ENCODE measurements at regions not wholly inside any gene's neighbourhood (a gene's known extent, or its start where the extent isn't known, plus 50 kb on each side); places are given as distances from the start of the nearest gene placed in this dataset.

DNA sequence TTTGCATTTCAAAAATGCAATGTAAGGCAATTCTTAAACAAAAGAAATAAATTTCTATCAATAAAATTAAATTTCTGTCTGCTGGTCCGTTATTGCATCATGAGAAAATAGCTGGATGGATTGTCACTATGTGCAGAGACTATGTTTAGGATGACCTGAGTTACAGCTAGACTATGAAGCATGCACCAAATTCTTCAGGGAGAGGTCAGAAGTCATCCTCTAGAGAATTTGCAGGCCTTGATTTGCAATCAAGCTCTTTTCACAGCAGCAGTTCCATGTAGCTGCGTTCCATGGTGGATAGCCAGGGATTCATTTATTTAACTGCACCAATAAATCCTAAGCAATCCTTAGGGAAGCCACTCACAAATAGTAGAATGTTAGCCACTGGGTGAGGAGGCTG lies 253.7 kb downstream of the MSRB3 start:
- TF ChIP-seq, protein P1, sequence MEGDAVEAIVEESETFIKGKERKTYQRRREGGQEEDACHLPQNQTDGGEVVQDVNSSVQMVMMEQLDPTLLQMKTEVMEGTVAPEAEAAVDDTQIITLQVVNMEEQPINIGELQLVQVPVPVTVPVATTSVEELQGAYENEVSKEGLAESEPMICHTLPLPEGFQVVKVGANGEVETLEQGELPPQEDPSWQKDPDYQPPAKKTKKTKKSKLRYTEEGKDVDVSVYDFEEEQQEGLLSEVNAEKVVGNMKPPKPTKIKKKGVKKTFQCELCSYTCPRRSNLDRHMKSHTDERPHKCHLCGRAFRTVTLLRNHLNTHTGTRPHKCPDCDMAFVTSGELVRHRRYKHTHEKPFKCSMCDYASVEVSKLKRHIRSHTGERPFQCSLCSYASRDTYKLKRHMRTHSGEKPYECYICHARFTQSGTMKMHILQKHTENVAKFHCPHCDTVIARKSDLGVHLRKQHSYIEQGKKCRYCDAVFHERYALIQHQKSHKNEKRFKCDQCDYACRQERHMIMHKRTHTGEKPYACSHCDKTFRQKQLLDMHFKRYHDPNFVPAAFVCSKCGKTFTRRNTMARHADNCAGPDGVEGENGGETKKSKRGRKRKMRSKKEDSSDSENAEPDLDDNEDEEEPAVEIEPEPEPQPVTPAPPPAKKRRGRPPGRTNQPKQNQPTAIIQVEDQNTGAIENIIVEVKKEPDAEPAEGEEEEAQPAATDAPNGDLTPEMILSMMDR (IDR thresholded peaks at IDR 0.05) = no peak
- TF ChIP-seq CEBPB (IDR thresholded peaks at IDR 0.05) (no peak), EP300 (IDR thresholded peaks at IDR 0.05) (no peak), MYC (IDR thresholded peaks at IDR 0.05; ENCODE audit: borderline replicate concordance, low read length) (no peak), CBX2 (IDR thresholded peaks at IDR 0.05; ENCODE audit: borderline replicate concordance, low read depth) (no peak), POLR2A (IDR thresholded peaks at IDR 0.05; ENCODE audit: low read length) (no peak), MAX (IDR thresholded peaks at IDR 0.05) (no peak), TP53 (CRISPR knock-in tag; IDR thresholded peaks at IDR 0.05) (no peak), PBX3 (IDR thresholded peaks at IDR 0.05) (no peak), MAFK (IDR thresholded peaks at IDR 0.05; ENCODE audit: partially characterized antibody) (no peak), POLR2AphosphoS2 (conservative IDR thresholded peaks at IDR 0.05; ENCODE audit: low read length) (no peak), SREBF2 (IDR thresholded peaks at IDR 0.05) (no peak), PHF8 (IDR thresholded peaks at IDR 0.05; ENCODE audit: borderline replicate concordance, low read depth) (no peak)

All from A549 (cell line).